NCI-H2196 treated with DMSO at 0.1 percent for 48 hours (cell line): ENCODE measurements at regions not wholly inside any gene's neighbourhood (a gene's known extent, or its start where the extent isn't known, plus 50 kb on each side); places are given as distances from the start of the nearest gene placed in this dataset.

Experiments used
- DNase-seq: peaks from one replicate; lab custom pipeline; 2025; ENCODE audit not compliant: unreplicated experiment; lab: John Stamatoyannopoulos, UW

GRCh38 chr6:167672738-167673137 is 154.0 kb upstream of the AFDN start:
- no peak for DNase-seq

GRCh38 chr6:167673946-167674345 is 152.8 kb upstream of the AFDN start:
- no peak for DNase-seq

GRCh38 chr6:167674486-167674885 is 152.2 kb upstream of the AFDN start:
- no peak for DNase-seq

GRCh38 chr6:167676000-167676665 is 150.6 kb upstream of the AFDN start:
- no peak for DNase-seq

- DNase-seq, result no peak
Measured at GRCh38 chr6:167676666-167677421, 149.9 kb upstream of the AFDN start.

GRCh38 chr6:167677422-167677789 is 149.3 kb upstream of the AFDN start:
- DNase-seq, result no peak

- no peak for DNase-seq
Measured at GRCh38 chr6:167678102-167679101, 148.3 kb upstream of the AFDN start.

GRCh38 chr6:167679122-167679736 is 147.5 kb upstream of the AFDN start:
- DNase-seq, result no peak

GRCh38 chr6:167679790-167680604 is 146.7 kb upstream of the AFDN start:
- DNase-seq, result no peak

GRCh38 chr6:167680605-167681149 is 146.0 kb upstream of the AFDN start:
- DNase-seq, result no peak

- no peak for DNase-seq
Measured at GRCh38 chr6:167682125-167682524, 144.6 kb upstream of the AFDN start.

- DNase-seq, result no peak
Measured at GRCh38 chr6:167682546-167683027, 144.1 kb upstream of the AFDN start.

GRCh38 chr6:167683028-167683862 is 143.5 kb upstream of the AFDN start:
- DNase-seq, result no peak

- no peak for DNase-seq
Measured at GRCh38 chr6:167684276-167685104, 142.2 kb upstream of the AFDN start.

GRCh38 chr6:167685654-167686053 is 141.1 kb upstream of the AFDN start:
- DNase-seq, result no peak

- DNase-seq, result no peak
Measured at GRCh38 chr6:167686204-167686893, 140.4 kb upstream of the AFDN start.

GRCh38 chr6:167687116-167687725 is 139.5 kb upstream of the AFDN start:
- DNase-seq, result no peak
